ENCODE measurements at regions not wholly inside any gene's neighbourhood (a gene's known extent, or its start where the extent isn't known, plus 50 kb on each side); places are given as distances from the start of the nearest gene placed in this dataset.

GRCh38 chr21:27519361-27519760 lies 552.5 kb upstream of the ADAMTS5 start:
- TF ChIP-seq CTCF (IDR thresholded peaks at IDR 0.05) (no peak), EZH2 (IDR thresholded peaks at IDR 0.05) (no peak), EZH2phosphoT487 (IDR thresholded peaks at IDR 0.05) (no peak)
